ENCODE measurements at regions not wholly inside any gene's neighbourhood (a gene's known extent, or its start where the extent isn't known, plus 50 kb on each side); places are given as distances from the start of the nearest gene placed in this dataset.

DNA sequence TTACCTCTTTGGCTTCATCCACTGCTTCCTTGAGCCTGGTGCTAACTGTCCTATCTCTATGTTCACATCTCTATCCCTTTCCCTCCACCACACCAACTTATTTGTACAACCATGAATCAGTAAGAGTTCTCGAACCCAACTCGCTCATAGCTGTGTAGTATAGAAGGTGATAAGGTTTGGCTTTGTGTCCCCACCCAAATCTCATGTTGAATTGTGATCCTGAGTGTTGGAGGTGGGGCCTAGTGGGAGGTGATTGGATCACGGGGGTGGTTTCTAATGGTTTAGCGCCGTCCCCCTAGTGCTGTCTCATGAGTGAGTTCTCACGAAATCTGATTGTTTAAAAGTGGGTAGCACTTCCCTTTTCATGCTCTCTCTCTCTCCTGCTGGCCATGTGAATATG, 235.6 kb upstream of the FMN2 start:
- no peak for TF ChIP-seq EZH2phosphoT487 (IDR thresholded peaks at IDR 0.05; ENCODE audit: borderline replicate concordance, low read depth, low read length)
- TF ChIP-seq, protein P1, sequence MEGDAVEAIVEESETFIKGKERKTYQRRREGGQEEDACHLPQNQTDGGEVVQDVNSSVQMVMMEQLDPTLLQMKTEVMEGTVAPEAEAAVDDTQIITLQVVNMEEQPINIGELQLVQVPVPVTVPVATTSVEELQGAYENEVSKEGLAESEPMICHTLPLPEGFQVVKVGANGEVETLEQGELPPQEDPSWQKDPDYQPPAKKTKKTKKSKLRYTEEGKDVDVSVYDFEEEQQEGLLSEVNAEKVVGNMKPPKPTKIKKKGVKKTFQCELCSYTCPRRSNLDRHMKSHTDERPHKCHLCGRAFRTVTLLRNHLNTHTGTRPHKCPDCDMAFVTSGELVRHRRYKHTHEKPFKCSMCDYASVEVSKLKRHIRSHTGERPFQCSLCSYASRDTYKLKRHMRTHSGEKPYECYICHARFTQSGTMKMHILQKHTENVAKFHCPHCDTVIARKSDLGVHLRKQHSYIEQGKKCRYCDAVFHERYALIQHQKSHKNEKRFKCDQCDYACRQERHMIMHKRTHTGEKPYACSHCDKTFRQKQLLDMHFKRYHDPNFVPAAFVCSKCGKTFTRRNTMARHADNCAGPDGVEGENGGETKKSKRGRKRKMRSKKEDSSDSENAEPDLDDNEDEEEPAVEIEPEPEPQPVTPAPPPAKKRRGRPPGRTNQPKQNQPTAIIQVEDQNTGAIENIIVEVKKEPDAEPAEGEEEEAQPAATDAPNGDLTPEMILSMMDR (conservative IDR thresholded peaks at IDR 0.05; ENCODE audit: low read length), result no peak

Data from OCI-LY7 (cell line).